ENCODE measurements at regions not wholly inside any gene's neighbourhood (a gene's known extent, or its start where the extent isn't known, plus 50 kb on each side); places are given as distances from the start of the nearest gene placed in this dataset.

GRCh38 chr14:76307786-76308780 is 67.9 kb upstream of the ESRRB start:
- no peak for DNase-seq

GRCh38 chr14:76309572-76310162 is 66.3 kb upstream of the ESRRB start:
- no peak for DNase-seq

- no peak for DNase-seq
These were observed 64.7 kb upstream of the ESRRB start for GRCh38 chr14:76311079-76311758.

- DNase-seq = no peak
These were observed 63.1 kb upstream of the ESRRB start for GRCh38 chr14:76312821-76313220.

- no peak for DNase-seq
These were observed 62.6 kb upstream of the ESRRB start for GRCh38 chr14:76313303-76313702.

- no peak for DNase-seq
These were observed 62.1 kb upstream of the ESRRB start for GRCh38 chr14:76313852-76314251.

- no peak for DNase-seq
These were observed 61.4 kb upstream of the ESRRB start for GRCh38 chr14:76314521-76315034.

- no peak for DNase-seq
These were observed 55.5 kb upstream of the ESRRB start for GRCh38 chr14:76320486-76320885.

GRCh38 chr14:76320975-76321374 is 55.0 kb upstream of the ESRRB start:
- DNase-seq = no peak

- no peak for DNase-seq
These were observed 53.2 kb upstream of the ESRRB start for GRCh38 chr14:76322594-76323220.

GRCh38 chr14:76323331-76324050 is 52.4 kb upstream of the ESRRB start:
- DNase-seq = no peak

GRCh38 chr14:76324133-76324532 is 51.8 kb upstream of the ESRRB start:
- DNase-seq = no peak
